ENCODE measurements at regions not wholly inside any gene's neighbourhood (a gene's known extent, or its start where the extent isn't known, plus 50 kb on each side); places are given as distances from the start of the nearest gene placed in this dataset.

- TF ChIP-seq REST (IDR thresholded peaks at IDR 0.05; ENCODE audit: insufficient read depth in 1 of 2, low read depth in 2 of 2, low read length in 2 of 2) (no peak), TAF1 (IDR thresholded peaks at IDR 0.05; ENCODE audit: borderline replicate concordance, insufficient read depth, low read length) (no peak), FOXP2 (optimal IDR thresholded peaks at IDR 0.05; ENCODE audit: borderline replicate concordance, extremely low read depth, extremely low read length, insufficient read depth) (no peak), POLR2AphosphoS5 (IDR thresholded peaks at IDR 0.05; ENCODE audit: low read depth, low read length) (no peak), SIN3A (IDR thresholded peaks at IDR 0.05; ENCODE audit: borderline replicate concordance, insufficient read depth, low read length) (no peak)
These were observed 120.2 kb upstream of the TBCA start for GRCh38 chr5:77896338-77896737.

- no peak for TF ChIP-seq TAF1 (IDR thresholded peaks at IDR 0.05; ENCODE audit: borderline replicate concordance, insufficient read depth, low read length)
- TF ChIP-seq SIN3A (IDR thresholded peaks at IDR 0.05; ENCODE audit: borderline replicate concordance, insufficient read depth, low read length) = no peak
- no peak for TF ChIP-seq POLR2AphosphoS5 (IDR thresholded peaks at IDR 0.05; ENCODE audit: low read depth, low read length)
- TF ChIP-seq FOXP2 (optimal IDR thresholded peaks at IDR 0.05; ENCODE audit: borderline replicate concordance, extremely low read depth, extremely low read length, insufficient read depth) = no peak
- no peak for TF ChIP-seq REST (IDR thresholded peaks at IDR 0.05; ENCODE audit: insufficient read depth in 1 of 2, low read depth in 2 of 2, low read length in 2 of 2)
These were observed 117.2 kb upstream of the TBCA start for GRCh38 chr5:77893225-77893860.

GRCh38 chr5:77892061-77893010 lies 116.2 kb upstream of the TBCA start:
- no peak for TF ChIP-seq TAF1 (IDR thresholded peaks at IDR 0.05; ENCODE audit: borderline replicate concordance, insufficient read depth, low read length)
- TF ChIP-seq FOXP2 (optimal IDR thresholded peaks at IDR 0.05; ENCODE audit: borderline replicate concordance, extremely low read depth, extremely low read length, insufficient read depth) = no peak
- TF ChIP-seq REST (IDR thresholded peaks at IDR 0.05; ENCODE audit: insufficient read depth in 1 of 2, low read depth in 2 of 2, low read length in 2 of 2) = no peak
- no peak for TF ChIP-seq SIN3A (IDR thresholded peaks at IDR 0.05; ENCODE audit: borderline replicate concordance, insufficient read depth, low read length)
- no peak for TF ChIP-seq POLR2AphosphoS5 (IDR thresholded peaks at IDR 0.05; ENCODE audit: low read depth, low read length)

- TF ChIP-seq FOXP2 (optimal IDR thresholded peaks at IDR 0.05; ENCODE audit: borderline replicate concordance, extremely low read depth, extremely low read length, insufficient read depth) (no peak), POLR2AphosphoS5 (IDR thresholded peaks at IDR 0.05; ENCODE audit: low read depth, low read length) (no peak), SIN3A (IDR thresholded peaks at IDR 0.05; ENCODE audit: borderline replicate concordance, insufficient read depth, low read length) (no peak), REST (IDR thresholded peaks at IDR 0.05; ENCODE audit: insufficient read depth in 1 of 2, low read depth in 2 of 2, low read length in 2 of 2) (no peak), TAF1 (IDR thresholded peaks at IDR 0.05; ENCODE audit: borderline replicate concordance, insufficient read depth, low read length) (no peak)
These were observed 109.4 kb upstream of the TBCA start for GRCh38 chr5:77885519-77885918.
